Right renal cortex interstitium (tissue), 3 donors: ENCODE measurements at regions not wholly inside any gene's neighbourhood (a gene's known extent, or its start where the extent isn't known, plus 50 kb on each side); places are given as distances from the start of the nearest gene placed in this dataset.
A peak's percentile ranks its signal among the peaks of the same experiment; 100 is the strongest.
"Not testable (repeated sequence)": the region's sequence is repeated elsewhere in the genome, so short reads cannot be mapped to it uniquely, and the experiment has no call there.

Source experiments
- DNase-seq, 3 donors: peaks; one replicate each; pipeline ENCODE4 v3.0.0-alpha.2; 2013; ENCODE audit warnings: low read depth in 3 of 3, low spot score in 2 of 3

DNA sequence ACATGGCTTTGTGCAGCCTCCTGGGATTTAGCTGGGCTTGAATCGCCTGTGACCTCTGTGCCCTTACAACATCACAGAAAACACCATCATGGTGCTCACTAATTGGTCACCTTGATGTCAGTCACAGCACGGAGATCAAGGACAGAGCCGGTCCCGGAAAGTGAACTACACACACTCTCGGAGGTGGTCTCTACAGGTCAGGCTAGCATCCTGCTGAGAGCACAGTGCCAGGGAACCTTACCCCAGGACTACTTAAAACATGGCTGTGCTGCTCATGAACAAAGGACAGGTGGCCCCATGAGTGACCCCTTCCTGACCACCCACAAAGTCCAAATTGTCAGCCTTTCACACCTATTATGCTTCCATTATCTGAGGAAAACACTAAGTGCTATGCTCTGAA lies 1782.1 kb upstream of the CELF4 start:
- no peak for DNase-seq

DNA sequence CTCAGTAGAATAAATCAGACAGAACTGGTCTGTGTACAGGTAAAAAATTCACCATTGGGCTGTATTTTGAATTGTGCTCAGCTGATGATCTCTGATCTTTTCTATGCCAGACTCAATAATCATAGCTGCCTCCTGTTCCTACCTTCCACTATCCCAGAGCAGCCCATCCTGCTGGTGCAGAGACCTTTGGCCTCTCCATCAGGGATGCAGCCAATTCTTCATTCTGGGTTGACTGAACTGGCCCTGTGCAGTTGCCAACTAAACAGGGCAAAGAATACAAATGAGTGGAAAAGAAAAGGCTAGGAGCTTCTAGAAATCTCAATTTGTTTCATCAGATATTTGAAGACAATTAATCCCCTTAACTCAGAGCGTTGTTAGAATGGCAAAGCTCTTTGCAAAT lies 1781.3 kb upstream of the CELF4 start:
- no peak for DNase-seq

DNA sequence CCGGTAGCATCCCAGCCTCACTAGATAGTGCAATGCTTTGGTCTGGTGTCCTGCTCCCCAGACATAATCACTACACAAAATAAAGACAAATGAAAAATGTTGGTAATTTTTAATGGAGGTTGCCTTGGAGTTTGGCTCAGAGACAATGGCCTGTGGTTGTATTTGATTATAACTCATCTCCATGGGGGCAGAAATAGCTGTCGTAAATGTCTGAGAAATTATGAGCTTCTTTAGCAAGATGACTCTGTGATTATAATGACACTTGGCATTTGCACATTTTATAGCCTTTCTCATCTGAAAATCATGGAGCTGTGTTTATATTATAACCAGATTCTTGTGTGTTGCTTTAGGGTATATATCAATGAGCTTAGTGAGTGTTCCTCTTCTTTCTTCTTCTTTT lies 1779.7 kb upstream of the CELF4 start:
- DNase-seq, result no peak

GRCh38 chr18:39344487-39344886 lies 1778.9 kb upstream of the CELF4 start:
- DNase-seq, result no peak

GRCh38 chr18:39341129-39341528 lies 1775.5 kb upstream of the CELF4 start:
- no peak for DNase-seq

- DNase-seq, result no peak
Measured at GRCh38 chr18:39340418-39340817, 1774.8 kb upstream of the CELF4 start.

GRCh38 chr18:39329496-39330275 lies 1764.1 kb upstream of the CELF4 start:
- DNase-seq, result no peak

- no peak for DNase-seq
Measured at GRCh38 chr18:39326772-39327171, 1761.2 kb upstream of the CELF4 start.

DNA sequence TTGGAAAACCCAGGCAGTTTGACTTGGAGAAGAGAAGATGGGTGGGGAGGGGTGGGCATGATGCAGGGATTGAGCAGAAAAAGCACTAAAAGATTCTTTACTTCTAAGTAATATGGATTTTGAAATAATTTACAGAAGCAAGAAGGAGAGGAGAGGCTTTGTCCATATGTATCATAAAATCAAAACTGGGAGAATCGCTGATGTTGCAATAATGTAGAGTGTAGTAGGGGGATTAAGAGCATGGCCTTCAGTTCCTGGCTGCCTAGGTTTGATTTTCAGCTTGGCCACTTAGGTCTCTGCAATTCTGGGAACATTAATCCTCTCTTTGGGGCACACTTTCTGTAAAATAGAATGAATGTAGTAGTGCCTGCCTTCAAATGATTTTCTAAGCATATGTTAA lies 1760.4 kb upstream of the CELF4 start:
- DNase-seq, result no peak

GRCh38 chr18:39319141-39319540 lies 1753.5 kb upstream of the CELF4 start:
- DNase-seq, result no peak

GRCh38 chr18:39318462-39318861 lies 1752.9 kb upstream of the CELF4 start:
- no peak for DNase-seq

DNA sequence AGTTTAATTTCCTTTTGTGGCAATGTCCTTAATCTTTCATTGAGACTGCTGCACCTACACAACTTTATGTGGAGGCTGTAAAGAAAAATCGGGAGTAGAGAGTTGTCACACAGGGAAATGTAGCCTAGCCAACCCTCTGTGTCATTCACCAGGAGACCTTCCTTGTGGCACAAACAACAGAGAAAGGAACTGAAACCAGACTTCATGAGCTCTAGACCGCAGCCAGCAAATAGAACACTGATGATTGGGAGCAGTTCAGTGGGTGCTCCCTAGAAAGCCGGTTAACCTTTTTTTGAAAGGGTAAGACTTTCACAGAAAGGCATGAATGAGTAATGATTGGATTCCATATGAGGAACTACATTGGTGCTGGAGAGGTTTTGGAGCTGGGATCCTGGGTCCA lies 1752.4 kb upstream of the CELF4 start:
- DNase-seq, result no peak

GRCh38 chr18:39314595-39314994 lies 1749.0 kb upstream of the CELF4 start:
- DNase-seq, result no peak

GRCh38 chr18:39313992-39314391 lies 1748.4 kb upstream of the CELF4 start:
- DNase-seq, result peak in 2 of 3 donors; percentile 9 to 23

DNA sequence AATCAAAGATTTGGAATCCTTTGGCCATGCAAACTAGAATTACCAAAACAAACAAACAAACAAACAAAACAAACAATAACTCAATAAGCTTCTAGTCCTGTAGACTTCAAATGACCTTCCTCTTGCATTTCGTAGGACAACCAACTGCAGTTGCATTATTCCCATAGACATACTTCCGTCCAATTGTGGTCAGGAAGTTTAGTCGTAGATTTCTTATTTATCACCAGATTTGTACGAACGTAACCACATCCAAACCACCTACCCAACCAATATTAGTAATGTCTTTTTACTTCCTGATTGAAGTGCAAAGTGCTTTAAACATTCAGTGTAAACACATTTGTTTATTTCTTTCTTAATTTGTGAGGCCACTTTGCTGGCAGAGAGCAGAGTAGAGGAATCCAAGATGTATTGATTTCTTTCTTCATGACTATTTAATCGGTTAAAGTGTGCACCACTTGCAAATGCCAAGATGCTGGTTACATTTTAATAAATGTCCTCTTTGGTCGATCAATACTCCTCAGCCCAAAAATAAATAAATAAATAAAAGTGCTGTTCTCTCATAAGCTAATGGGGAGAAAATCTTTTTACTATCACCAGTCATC lies 1745.6 kb upstream of the CELF4 start:
- DNase-seq, result no peak

- not testable (repeated sequence) for DNase-seq
Measured at GRCh38 chr18:39308931-39309521, 1743.4 kb upstream of the CELF4 start.

- no peak for DNase-seq
Measured at GRCh38 chr18:39305766-39306165, 1740.2 kb upstream of the CELF4 start.

GRCh38 chr18:39302481-39302880 lies 1736.9 kb upstream of the CELF4 start:
- DNase-seq, result no peak

- no peak for DNase-seq
Measured at GRCh38 chr18:39299152-39299551, 1733.6 kb upstream of the CELF4 start.

DNA sequence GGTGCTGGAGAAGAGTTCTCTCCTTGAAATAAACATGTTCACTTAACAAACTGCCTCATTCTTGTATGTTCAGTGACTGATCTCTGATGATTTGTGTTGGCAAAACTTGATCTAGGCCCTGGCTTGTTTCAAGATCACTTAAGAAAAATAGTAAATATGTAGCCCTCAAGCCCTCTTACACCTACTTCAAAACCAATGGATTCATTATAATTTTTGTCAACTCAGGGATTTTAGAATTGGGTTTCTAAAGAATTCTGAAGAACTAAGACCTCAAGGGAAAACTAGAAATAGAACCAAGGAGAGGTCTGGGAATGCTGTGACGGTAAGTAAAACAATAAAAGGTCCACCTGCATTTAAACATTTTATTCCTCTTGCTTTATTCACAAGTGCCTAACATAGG lies 1731.6 kb upstream of the CELF4 start:
- no peak for DNase-seq

- DNase-seq, result no peak
Measured at GRCh38 chr18:39296293-39296888, 1730.8 kb upstream of the CELF4 start.

DNA sequence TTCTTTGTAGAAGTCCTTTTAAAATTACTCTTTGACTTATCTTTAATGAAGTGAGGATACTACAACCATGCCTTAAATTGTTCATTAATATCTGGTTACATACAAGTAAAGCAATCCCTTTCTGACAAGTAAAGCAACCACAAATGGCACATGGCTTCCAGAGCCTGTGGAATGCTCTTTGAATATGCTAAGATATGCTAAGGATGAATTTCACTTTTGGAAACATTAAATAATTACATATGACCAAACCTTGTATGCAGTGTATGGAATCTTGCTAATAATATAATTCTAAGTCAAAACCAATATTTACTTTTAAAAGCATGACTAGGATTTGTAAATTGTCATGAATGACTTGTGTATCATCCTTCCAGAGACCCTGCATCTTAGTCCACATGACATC lies 1711.2 kb upstream of the CELF4 start:
- DNase-seq, result no peak
